HG02970 (cell line): ENCODE measurements at regions not wholly inside any gene's neighbourhood (a gene's known extent, or its start where the extent isn't known, plus 50 kb on each side); places are given as distances from the start of the nearest gene placed in this dataset.
"Not testable (repeated sequence)": the region's sequence is repeated elsewhere in the genome, so short reads cannot be mapped to it uniquely, and the experiment has no call there.

Experiments
- ATAC-seq: cut with Tn5 transposase; IDR thresholded peaks from one replicate; pipeline ENCODE4 v1.9.1; 2021; ENCODE audit warnings: mild to moderate bottlenecking, moderate library complexity, moderate number of reproducible peaks; ENCODE audit not compliant: unreplicated experiment, low FRiP score

DNA sequence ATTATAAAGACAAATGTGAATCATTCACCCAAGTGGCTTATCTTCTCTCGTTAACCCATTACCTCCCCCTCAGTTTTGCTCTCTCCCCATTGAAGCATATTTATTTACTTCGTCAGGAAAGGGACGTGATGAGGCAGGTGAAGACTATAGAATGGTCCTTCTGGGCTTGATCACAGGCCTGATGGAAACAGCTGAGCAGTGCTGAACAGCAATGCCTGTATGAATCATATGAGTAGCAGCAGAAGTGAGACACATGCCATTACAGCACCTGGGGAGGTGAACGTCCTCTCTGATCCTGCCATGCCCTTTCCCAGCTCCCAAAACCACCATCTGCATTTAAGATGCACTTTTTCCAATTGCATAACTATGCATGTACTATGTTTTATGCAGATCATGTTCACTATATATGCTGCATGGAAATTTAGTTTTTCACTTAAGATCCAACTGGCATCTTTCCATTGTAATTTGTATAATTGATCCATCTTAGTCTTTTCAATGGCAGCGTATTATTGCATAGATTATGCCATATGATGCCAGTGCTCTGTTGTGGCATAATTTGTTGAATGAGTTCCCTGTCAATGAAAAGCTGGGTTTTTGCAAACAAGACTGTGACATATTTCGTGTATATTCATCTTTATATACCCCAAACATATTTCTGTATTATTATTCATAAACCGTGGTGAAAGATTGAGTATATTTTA is 105.3 kb downstream of the CXCL12 start:
- ATAC-seq = no peak

DNA sequence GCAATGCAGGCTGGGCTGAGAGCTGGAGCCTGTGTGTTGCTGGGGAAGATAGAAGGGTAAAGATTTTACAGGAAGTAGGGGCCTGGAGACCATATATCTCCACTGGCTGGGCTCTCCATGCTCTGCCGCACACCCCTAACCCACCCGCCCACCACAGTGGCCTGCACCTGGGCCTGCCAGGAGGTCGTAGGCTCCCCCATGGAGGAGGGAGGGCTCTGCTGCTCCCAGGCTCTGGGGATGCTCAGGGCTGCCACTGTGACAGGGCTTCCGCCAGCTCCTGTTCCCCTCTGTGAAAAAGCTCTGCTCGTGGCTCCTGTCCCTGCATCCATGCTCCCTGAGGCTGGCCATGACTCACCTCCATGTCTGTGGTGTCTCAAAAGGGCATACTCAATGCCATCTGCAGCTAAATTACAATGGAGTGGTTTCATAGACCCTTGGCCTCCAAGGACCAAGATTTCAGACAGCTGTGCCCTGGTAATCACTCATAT is 106.0 kb downstream of the CXCL12 start:
- no peak for ATAC-seq

DNA sequence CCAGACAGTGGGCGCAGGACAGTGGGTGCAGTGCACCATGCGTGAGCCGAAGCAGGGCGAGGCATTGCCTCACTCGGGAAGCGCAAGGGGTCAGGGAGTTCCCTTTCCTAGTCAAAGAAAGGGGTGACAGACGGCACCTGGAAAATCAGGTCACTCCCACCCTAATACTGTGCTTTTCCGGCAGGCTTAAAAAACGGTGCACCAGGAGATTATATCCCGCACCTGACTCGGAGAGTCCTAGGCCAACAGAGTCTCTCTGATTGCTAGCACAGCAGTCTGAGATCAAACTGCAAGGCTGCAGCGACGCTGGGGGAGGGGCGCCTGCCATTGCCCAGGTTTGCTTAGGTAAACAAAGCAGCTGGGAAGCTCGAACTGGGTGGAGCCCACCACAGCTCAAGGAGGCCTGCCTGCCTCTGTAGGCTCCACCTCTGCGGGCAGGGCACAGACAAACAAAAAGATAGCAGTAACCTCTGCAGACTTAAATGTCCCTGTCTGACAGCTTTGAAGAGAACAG is 116.4 kb downstream of the CXCL12 start:
- not testable (repeated sequence) for ATAC-seq

DNA sequence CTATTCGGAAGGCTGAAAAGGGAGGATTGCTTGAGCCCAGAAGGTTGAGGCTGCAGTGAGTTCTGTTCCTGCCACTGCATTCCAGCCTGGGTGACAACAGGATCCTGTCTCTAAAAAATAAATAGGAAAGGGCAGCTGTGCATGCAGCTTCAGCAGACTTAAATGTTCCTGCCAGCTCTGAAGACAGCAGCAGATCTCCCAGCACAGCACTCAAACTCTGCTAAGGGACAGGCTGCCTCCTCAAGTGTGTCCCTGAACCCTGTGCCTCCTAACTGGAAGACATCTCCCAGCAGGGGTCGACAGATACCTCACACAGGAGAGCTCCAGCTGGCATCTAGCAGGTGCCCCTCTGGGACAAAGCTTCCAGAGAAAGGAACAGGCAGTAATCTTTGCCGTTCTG is 117.9 kb downstream of the CXCL12 start:
- ATAC-seq = no peak

DNA sequence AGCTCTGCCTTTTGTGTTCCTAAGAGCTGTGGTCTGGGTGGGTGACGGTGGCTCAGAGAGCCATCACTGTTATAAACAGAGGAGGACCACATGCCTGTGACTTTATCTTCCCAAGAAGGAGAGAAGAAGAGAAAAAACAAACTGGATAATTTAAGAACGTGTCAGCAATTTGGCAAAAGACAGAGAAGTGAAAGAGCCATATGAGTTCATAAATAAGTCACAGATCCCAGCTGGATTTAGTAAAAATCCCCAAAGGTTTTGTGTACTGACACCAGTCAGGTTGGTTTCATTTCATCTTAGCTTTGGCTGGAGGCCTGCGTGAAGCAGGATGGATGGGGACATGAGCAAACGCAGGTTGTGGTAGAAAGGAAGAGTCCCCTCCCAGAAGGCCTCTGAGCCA is 120.7 kb downstream of the CXCL12 start:
- ATAC-seq = no peak

DNA sequence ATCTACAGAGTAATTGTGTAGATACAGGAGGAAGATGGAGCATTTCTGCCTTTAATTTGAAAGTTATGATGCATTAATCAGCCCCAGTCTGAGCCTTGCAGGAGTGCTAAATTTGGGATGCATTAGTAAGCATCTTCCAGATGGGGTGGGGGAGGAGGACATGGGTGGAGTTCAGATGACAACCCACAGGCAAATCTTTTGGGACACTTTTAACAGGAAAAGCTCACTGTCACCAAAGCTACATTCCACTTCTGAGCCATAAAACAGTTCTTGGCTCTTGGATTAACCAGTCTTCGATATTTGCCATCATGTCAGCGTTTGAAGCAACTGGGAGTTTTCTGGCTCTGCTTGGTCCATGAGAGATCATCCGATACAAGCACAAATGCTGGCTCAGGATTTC is 121.1 kb downstream of the CXCL12 start:
- no peak for ATAC-seq

DNA sequence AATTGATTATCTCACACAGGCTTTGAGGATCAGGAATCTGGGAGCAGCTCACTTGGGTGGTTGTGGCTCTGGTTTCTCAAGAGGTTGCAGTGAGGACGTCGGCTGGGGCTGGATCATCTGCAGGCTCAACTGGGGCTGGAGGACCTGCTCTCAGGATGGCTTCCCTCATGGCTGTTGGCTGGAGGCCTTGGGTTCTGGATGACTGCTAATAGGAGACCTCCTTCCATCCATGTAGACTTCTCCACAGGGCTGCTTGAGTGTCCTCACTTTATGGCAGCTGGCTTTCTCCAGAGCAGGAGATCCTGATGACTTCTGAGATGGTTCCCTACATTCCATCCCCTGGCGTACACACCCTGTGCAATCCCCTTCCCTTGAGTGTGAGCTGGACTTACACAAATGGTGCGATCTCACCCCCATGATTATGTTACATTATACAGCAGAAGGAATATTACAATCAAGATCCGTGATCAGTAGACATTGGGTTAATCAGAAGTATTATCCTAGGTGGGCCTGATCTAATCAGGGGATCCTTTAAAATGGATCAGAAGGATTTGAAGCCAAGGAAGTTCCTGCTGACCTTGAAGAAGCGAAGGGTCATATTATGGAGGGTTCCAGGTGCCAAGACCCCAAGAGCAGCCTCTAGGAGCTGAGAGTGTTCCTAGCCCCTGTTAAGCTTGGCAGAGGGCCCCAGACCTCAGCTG is 122.2 kb downstream of the CXCL12 start:
- no peak for ATAC-seq

DNA sequence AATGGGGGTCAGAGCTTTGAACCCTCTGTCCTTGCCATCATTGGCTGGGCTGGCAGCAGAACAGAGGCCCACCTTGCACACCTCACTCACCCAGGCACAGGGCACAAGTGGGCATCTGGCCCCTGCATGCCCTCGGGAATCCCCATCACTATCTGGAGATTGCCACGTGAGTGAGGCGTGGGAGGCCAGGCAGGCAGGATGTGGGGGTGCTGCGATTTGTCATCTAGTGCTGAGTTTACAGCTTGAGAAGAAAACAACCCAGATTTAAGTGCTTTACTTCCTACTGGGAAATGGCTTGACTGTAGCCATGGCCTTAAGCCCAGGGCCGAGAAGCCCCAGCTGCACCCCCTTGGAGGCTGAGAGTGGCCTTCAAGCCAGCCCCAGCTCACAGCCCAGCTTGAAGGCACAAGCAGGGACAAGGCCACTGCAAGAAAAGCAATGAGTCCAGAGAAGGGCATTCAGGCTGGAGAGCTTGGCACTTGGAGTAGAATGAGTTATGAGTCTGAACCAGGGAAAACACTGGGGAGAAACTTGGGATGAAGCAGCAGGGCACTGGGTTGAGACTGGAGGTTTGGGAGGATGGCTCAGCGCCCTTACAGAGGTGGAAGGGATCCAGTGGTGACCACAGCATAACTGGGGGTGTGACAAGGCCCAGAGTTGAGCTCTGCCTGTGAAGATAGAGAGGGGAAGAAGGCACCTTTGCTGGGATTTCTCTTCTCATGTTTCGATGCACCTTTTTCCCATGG is 123.0 kb downstream of the CXCL12 start:
- ATAC-seq = no peak

DNA sequence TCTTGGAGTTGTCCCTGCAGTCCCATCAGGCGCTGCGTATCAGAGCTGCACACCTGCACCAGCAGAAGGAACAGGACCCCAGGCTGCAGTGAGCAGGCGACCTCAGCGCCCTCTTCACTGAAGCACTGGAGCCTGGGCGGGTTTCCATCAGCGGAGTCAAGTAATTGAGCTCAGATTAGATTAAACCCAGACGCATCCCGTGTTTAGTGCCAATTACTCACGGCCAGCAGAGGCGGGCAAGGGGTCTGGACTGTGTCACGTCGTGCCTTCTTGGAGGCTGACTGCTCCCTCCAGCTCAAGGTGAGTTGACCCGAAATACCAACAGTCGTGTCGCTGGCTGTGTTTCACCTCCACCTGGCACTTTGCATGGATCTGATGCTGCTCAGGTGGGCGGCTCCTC is 123.6 kb downstream of the CXCL12 start:
- ATAC-seq = no peak

DNA sequence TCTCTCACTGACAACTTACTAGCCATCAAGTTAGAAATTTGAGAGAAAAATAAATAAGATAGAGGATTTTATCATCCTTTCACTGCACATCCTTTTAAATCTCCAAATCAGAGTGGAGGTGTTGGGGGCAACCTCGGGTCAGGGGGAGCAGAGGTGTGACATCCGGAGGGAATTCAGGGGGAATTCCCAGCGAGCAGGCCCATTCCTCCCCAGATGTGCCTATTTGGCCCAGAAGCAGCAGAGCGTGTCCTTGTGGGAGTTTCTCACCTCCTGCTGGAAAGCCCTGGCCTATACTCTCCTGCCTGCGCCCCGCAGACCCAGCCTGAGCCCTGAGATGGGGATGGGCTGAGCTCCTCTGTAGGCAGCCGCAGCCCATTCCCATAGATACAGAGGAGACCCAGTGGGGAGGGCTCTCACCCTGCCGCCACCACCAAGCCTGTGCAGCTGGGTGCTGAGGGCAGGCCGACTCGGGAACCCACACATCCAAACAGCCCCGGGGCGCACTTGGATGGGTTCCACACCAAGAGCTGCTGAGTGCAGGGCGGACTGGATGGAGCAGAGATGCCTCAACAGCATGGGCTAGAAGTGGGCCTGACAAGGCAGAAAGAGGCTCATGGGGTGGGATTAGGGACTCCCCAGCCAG is 124.5 kb downstream of the CXCL12 start:
- ATAC-seq = no peak

DNA sequence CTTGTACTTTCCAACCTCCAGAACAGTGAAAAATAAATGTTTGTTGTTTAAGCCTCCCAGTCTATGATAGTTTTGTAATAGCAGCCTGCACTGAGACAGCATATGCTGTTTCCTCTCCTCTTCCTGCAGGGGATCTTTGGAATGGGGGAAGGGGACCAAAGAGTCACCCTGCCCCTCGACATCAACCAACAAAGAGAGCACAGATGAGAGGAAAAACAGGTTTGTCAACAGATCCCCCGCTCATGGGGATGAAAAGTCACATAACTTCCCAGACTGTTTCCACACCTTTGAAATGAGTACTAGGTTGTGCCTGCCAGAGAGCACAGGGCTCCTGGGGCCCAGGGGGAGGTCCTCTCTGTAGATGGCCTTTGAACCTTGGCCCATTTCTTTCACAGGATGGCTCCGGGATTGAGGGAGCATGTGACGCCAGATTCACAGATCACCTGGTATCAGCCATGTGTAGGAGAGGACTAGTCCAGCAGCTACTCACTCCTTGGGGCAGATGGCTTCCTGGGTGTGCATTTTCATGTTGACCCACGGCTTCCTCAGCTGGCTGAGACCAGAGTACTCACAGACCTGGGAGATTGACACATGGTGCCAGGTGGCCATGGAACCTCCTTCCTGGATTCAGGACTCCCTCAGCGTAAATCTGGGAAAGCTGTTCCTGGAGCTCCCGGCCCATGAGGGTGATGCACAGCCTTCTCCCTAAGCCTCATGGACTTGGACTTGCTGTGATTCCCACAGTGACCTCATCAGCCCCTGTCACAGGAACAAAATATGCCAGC is 125.6 kb downstream of the CXCL12 start:
- no peak for ATAC-seq

DNA sequence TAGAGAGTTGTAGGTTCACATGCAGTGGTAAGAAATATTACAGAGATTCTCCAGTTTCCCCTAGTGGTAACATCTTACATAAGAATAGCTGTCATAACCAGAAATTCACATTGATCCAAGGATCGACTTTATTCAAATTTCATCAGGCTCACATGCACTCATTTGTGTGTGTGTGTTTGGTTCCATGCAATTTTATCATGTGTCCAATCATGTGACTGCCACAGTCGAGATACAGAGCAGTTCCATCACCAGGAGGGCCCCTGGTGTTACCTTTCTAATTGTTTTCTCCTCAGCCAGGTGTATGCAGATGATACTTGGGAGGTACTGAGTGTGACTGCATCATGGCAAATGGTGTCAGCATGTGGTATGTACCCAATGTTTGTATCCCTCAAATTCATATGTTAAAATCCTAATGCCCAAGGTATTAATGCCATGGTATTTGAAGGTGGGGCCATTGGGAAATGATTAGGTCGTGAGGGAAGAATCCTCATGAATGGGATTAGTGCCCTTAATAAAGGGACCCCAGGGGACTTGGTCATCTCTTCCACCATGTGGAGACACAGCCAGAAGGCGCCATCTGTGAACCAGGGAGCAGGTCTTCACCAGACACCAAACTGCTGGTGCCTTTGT is 126.3 kb downstream of the CXCL12 start:
- no peak for ATAC-seq

DNA sequence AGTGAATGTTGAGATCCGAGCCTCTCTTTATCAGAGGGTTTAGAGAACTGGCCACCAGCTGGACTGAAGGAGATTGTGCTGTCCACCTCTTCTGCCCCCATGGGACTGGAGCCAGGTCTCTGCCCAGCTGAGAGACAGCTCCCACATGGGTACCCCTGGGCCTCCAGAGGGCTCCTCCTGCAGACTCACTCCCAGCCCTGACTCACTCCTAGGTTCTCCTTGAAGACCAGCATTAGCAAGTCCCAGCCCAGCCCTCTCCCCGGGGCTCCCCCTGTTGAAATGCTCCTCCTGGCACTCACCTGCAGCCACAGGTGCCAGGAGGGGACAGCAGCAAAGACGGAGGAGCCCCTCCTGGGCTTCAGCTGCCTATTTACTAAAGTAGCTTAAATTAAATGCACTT is 126.9 kb downstream of the CXCL12 start:
- ATAC-seq = no peak

DNA sequence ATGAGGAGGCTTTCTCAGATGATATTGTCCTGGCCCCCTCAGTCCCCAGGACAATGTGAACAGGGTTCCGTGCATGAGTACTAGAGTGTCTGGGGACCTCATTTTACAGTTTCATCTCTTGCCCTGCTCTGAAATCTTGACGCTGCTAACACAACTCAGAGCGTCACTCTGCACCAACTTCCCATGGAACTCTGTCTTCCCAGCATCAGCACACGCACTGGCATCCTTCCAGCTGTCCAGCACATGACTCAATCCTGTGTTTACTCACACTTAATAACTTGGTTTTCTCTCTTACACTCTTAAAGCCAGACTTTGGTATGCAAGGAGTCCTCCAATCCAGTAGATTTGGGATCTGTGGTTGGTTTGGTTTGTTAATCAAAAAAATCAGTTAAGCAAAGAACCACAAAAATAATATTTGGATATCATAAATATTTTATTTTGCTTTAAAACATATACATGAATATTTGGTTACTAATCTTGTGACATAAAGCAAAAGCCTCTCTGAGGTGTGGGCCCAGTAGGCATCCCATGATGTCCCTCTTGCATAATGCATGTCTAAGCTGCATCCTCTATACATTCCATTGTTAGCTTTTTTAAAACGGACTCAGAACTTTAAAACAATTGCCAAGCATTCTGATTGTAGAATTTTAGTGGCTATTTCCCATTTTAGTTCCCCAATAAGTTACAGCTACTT is 131.0 kb downstream of the CXCL12 start:
- ATAC-seq = no peak

DNA sequence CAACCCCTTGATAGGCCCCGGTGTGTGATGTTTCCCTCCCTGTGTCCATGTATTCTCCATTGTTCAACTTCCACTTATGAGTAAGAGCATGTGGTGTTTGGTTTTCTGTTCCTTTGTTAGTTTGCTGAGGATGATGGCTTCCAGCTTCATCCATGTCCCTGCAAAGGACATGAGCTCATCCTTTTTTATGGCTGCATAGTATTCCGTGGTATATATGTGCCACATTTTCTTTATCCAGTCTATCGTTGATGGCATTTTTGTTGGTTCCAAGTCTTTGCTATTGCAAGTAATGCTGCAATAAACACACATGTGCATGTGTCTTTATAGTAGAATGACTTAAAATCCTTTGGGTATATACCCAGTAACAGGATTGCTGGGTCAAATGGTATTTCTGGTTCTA is 132.3 kb downstream of the CXCL12 start:
- not testable (repeated sequence) for ATAC-seq

DNA sequence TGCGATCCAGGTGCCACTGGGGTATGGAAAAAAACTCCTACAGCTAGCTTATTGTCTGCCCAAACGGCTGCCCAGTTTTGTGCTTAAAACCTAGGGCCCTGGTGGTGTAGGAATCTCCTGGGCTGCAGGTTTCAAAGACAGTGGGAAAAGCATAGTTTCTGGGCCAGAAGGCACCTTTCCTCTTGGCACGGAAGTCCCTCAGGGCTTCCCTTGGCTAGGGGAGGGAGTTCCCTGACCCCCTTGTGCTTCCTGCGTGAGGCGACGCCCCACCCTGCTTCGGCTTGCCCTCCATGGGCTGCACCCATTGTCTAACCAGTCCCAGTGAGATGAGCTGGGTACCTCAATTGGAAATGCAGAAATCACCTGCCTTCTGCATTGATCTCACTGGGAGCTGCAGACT is 135.0 kb downstream of the CXCL12 start:
- not testable (repeated sequence) for ATAC-seq

DNA sequence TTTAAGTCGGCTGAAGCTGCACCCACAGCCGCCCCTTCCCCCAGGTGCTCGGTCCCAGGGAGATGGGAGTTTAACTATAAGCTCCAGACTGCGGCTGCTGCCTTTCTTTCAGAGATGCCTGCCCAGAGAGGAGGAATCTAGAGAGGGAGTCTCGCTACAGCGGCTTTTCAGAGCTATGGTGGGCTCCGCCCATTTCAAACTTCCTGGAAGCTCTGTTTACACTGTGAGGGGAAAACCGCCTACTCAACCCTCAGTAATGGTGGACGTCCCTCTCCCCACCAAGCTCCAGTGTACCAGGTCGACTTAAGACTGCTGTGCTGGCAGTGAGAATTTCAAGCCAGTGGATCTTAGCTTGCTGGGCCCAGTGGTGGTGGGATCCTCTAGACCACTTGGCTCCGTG is 135.4 kb downstream of the CXCL12 start:
- no peak for ATAC-seq

DNA sequence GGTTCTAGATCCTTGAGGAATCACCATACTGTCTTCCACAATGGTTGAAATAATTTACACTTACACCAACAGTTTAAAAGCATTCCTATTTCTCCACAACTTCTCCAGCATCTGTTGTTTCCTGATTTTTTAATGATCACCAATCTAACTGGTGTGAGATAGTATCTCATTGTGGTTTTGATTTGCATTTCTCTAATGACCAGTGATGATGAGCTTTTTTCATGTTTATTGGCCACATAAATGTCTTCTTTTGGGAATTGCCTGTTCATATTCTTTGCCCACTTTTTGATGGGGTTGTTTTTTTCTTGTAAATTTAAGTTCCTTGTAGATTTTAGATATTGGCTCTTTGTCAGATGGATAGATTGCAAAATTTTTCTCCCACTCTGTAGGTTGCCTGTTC is 138.2 kb downstream of the CXCL12 start:
- not testable (repeated sequence) for ATAC-seq

DNA sequence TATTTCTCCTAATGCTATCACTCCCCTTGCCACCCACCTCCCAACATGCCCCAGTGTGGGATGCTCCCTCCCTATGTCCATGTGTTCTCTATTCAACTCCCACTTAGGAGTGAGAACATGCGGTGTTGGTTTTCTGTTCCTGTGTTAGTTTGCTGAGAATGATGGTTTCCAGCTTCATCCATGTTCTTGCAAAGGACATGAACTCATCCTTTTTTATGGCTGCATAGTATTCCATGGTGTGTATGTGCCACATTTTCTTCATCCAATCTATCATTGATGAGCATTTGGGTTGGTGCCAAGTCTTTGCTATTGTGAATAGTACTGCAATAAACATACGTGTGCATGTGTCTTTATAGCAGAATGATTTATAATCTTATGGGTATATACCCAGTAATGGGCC is 138.6 kb downstream of the CXCL12 start:
- not testable (repeated sequence) for ATAC-seq
